ENCODE measurements at regions not wholly inside any gene's neighbourhood (a gene's known extent, or its start where the extent isn't known, plus 50 kb on each side); places are given as distances from the start of the nearest gene placed in this dataset.

GRCh38 chr5:118533156-118533555, 455.2 kb downstream of the DTWD2 start:
- DNase-seq (ENCODE audit: low spot score) = no peak
- Mint-ChIP-seq H3K9me3 (peaks cover 5% of the 10 kb centered on the region), H3K36me3 (no peaks in the 10 kb centered on the region), H3K4me3 (no peak overlapping the region), H3K27ac (no peak overlapping the region), H3K27me3 (ENCODE audit: low read depth) (no peaks in the 10 kb centered on the region), H3K4me1 (peaks cover 15% of the 10 kb centered on the region)
- ATAC-seq = no peak
- ChIA-PET CTCF (no interaction called here), POLR2A (no interaction called here)
- TF ChIP-seq GTF2I (CRISPR knock-in tag; conservative IDR thresholded peaks at IDR 0.05) (no peak), MXD4 (CRISPR knock-in tag; IDR thresholded peaks at IDR 0.05; ENCODE audit: borderline replicate concordance) (no peak), FOXP4 (CRISPR knock-in tag; IDR thresholded peaks at IDR 0.05) (no peak), RELA (CRISPR knock-in tag; IDR thresholded peaks at IDR 0.05; ENCODE audit: borderline replicate concordance) (no peak), IRF1 (CRISPR knock-in tag; IDR thresholded peaks at IDR 0.05) (no peak), HMGA2 (CRISPR knock-in tag; IDR thresholded peaks at IDR 0.05) (no peak), FOXJ3 (CRISPR knock-in tag; IDR thresholded peaks at IDR 0.05; ENCODE audit: borderline replicate concordance) (no peak), ARID4B (CRISPR knock-in tag; IDR thresholded peaks at IDR 0.05; ENCODE audit: borderline replicate concordance) (no peak), CREB1 (CRISPR knock-in tag; IDR thresholded peaks at IDR 0.05) (no peak), PRRX2 (CRISPR knock-in tag; IDR thresholded peaks at IDR 0.05) (no peak), ATF6 (CRISPR knock-in tag; IDR thresholded peaks at IDR 0.05) (no peak), MLX (CRISPR knock-in tag; IDR thresholded peaks at IDR 0.05) (no peak), KAT7 (CRISPR knock-in tag; IDR thresholded peaks at IDR 0.05; ENCODE audit: borderline replicate concordance) (no peak), CBFB (CRISPR knock-in tag; IDR thresholded peaks at IDR 0.05; ENCODE audit: low read depth) (no peak), ZNF317 (CRISPR knock-in tag; IDR thresholded peaks at IDR 0.05; ENCODE audit: borderline replicate concordance, low read depth) (no peak), SOX15 (CRISPR knock-in tag; IDR thresholded peaks at IDR 0.05) (no peak), CREM (CRISPR knock-in tag; IDR thresholded peaks at IDR 0.05) (no peak)

GRCh38 chr5:118531276-118531675, 457.1 kb downstream of the DTWD2 start:
- Mint-ChIP-seq H3K4me1 (peaks cover 15% of the 10 kb centered on the region), H3K27ac (no peak overlapping the region), H3K4me3 (no peak overlapping the region), H3K27me3 (ENCODE audit: low read depth) (no peaks in the 10 kb centered on the region), H3K36me3 (no peaks in the 10 kb centered on the region), H3K9me3 (no peaks in the 10 kb centered on the region)
- POLR2A ChIA-PET = no interaction called here
- ATAC-seq = no peak
- CTCF ChIA-PET = no interaction called here
- no peak for DNase-seq (ENCODE audit: low spot score)
- TF ChIP-seq GRHL2 (CRISPR knock-in tag; IDR thresholded peaks at IDR 0.05; ENCODE audit: insufficient replicate concordance, severe bottlenecking) (no peak), FOXP4 (CRISPR knock-in tag; IDR thresholded peaks at IDR 0.05) (no peak), TEAD1 (CRISPR knock-in tag; IDR thresholded peaks at IDR 0.05) (no peak), EMX1 (CRISPR knock-in tag; IDR thresholded peaks at IDR 0.05) (no peak), KAT7 (CRISPR knock-in tag; IDR thresholded peaks at IDR 0.05; ENCODE audit: borderline replicate concordance) (no peak), ZNF416 (CRISPR knock-in tag; IDR thresholded peaks at IDR 0.05) (no peak), GTF2I (CRISPR knock-in tag; conservative IDR thresholded peaks at IDR 0.05) (no peak), TEAD4 (CRISPR knock-in tag; IDR thresholded peaks at IDR 0.05) (no peak), NR3C1 (CRISPR knock-in tag; conservative IDR thresholded peaks at IDR 0.05; ENCODE audit: low read depth) (no peak), ZNF423 (CRISPR knock-in tag; IDR thresholded peaks at IDR 0.05) (no peak), MYBL2 (CRISPR knock-in tag; IDR thresholded peaks at IDR 0.05) (no peak), ZNF232 (CRISPR knock-in tag; IDR thresholded peaks at IDR 0.05) (no peak)
